K562 (cell line): ENCODE measurements at regions not wholly inside any gene's neighbourhood (a gene's known extent, or its start where the extent isn't known, plus 50 kb on each side); places are given as distances from the start of the nearest gene placed in this dataset.

ENCODE experiments used
- CREM ChIP-seq: IDR thresholded peaks from 2 replicates; pipeline ENCODE4 v1.6.1; 2014; ENCODE audit warnings: antibody characterized with exemption, low read depth
- DPF2 ChIP-seq: fragments of 450-650 bp; IDR thresholded peaks from 2 replicates; pipeline ENCODE4 v1.6.1; 2016
- EHMT2 ChIP-seq: fragments of 450-650 bp; IDR thresholded peaks from 2 replicates; pipeline ENCODE4 v1.6.1; 2018; ENCODE audit warnings: antibody characterized with exemption
- ELF2 ChIP-seq: fragments of 250-450 bp; sonication (Bioruptor Pico); IDR thresholded peaks from 2 replicates; pipeline ENCODE4 v1.5.0; 2021; ENCODE audit warnings: mild to moderate bottlenecking
- EP300 ChIP-seq: IDR thresholded peaks from 2 replicates; pipeline ENCODE4 v1.6.1; 2012; ENCODE audit warnings: low read length, improper control_type of control experiment
- FOS ChIP-seq: IDR thresholded peaks from 3 replicates; pipeline ENCODE4 v1.6.1; 2011; ENCODE audit not compliant: insufficient read length; ENCODE audit errors: extremely low read depth
- GATA2 ChIP-seq: sonication (generic); formaldehyde crosslinking; IDR thresholded peaks from 2 replicates; pipeline ENCODE4 v1.4.0; 2020; ENCODE audit warnings: mild to moderate bottlenecking, missing genetic modification reagents
- HDAC2 ChIP-seq: fragments of 450-650 bp; IDR thresholded peaks from 2 replicates; pipeline ENCODE4 v1.6.1; 2016; ENCODE audit warnings: mild to moderate bottlenecking
- HEY1 ChIP-seq: fragments of 250-450 bp; sonication (Bioruptor Pico); IDR thresholded peaks from 2 replicates; pipeline ENCODE4 v1.5.0; 2020; ENCODE audit warnings: mild to moderate bottlenecking, moderate library complexity, borderline replicate concordance
- KDM1A ChIP-seq, 2 experiments: fragments of 450-650 bp; IDR thresholded peaks; 2 replicates each; pipeline ENCODE4 v1.6.1; 2016; ENCODE audit warnings: mild to moderate bottlenecking in 2 of 2
- KLF1 ChIP-seq: fragments of 450-650 bp; IDR thresholded peaks from 2 replicates; pipeline ENCODE4 v1.6.1; 2016; ENCODE audit warnings: missing genetic modification characterization, missing compliant biosample characterization
- LCOR ChIP-seq: sonication (generic); formaldehyde crosslinking; IDR thresholded peaks from 2 replicates; pipeline ENCODE4 v1.8.0; 2022; ENCODE audit warnings: mild to moderate bottlenecking, missing genetic modification reagents
- LEF1 ChIP-seq: fragments of 450-650 bp; IDR thresholded peaks from 2 replicates; pipeline ENCODE4 v1.6.1; 2016; ENCODE audit warnings: mild to moderate bottlenecking
- MTA2 ChIP-seq: fragments of 450-650 bp; IDR thresholded peaks from 2 replicates; pipeline ENCODE4 v1.6.1; 2016; ENCODE audit warnings: low read depth
- NCOA1 ChIP-seq: fragments of 450-650 bp; IDR thresholded peaks from 2 replicates; pipeline ENCODE4 v1.6.1; 2016; ENCODE audit warnings: low read depth
- NR2F6 ChIP-seq: fragments of 450-650 bp; formaldehyde crosslinking; IDR thresholded peaks from 2 replicates; pipeline ENCODE4 v1.4.0; 2020; ENCODE audit warnings: mild to moderate bottlenecking
- SMARCC2 ChIP-seq: fragments of 450-650 bp; IDR thresholded peaks from 2 replicates; pipeline ENCODE4 v1.6.1; 2017; ENCODE audit warnings: antibody characterized with exemption, moderate library complexity, mild to moderate bottlenecking, low read depth
- STAG1 ChIP-seq: sonication (generic); formaldehyde crosslinking; IDR thresholded peaks from 2 replicates; pipeline ENCODE4 v1.5.0; 2020; ENCODE audit warnings: missing genetic modification reagents, borderline replicate concordance
- TEAD4 ChIP-seq, 2 experiments: sonication (generic) in 1 of 2; formaldehyde crosslinking in 1 of 2; IDR thresholded peaks; 2 replicates each; pipeline versions ENCODE4 v1.6.1 to v1.8.0; 2012 to 2022; ENCODE audit warnings: borderline replicate concordance in 1 of 2, inconsistent platforms in 1 of 2, low read length in 1 of 2, mild to moderate bottlenecking in 1 of 2, missing genetic modification reagents in 1 of 2
- U2AF2 ChIP-seq: fragments of 200-400 bp; formaldehyde crosslinking; optimal IDR thresholded peaks from 2 replicates; pipeline ENCODE3; 2017; ENCODE audit warnings: low read depth, mild to moderate bottlenecking, low read length
- ZKSCAN3 ChIP-seq: fragments of 250-450 bp; sonication (Bioruptor Pico); IDR thresholded peaks from 2 replicates; pipeline ENCODE4 v1.4.0; 2020
- TF ChIP-seq, protein P1 (sequence below), 2 experiments: fragments of 450-650 bp in 1 of 2; sonication (generic) in 1 of 2; formaldehyde crosslinking in 1 of 2; IDR thresholded peaks in 1 of 2; conservative IDR thresholded peaks in 1 of 2; 2 replicates each; pipeline versions ENCODE4 v1.6.1 to v1.8.1; 2016 to 2023; ENCODE audit warnings: mild to moderate bottlenecking in 2 of 2, moderate library complexity in 2 of 2, inconsistent platforms in 1 of 2, missing genetic modification reagents in 1 of 2
- TF ChIP-seq, protein P2 (sequence below): sonication (generic); IDR thresholded peaks from 2 replicates; pipeline ENCODE4 v1.6.1; 2016
- TF ChIP-seq, protein P3 (sequence below): sonication (generic); formaldehyde crosslinking; IDR thresholded peaks from 2 replicates; pipeline ENCODE4 v1.8.1; 2023; ENCODE audit warnings: mild to moderate bottlenecking, missing genetic modification reagents
- TF ChIP-seq, protein P4 (sequence below), 2 experiments: fragments of 150-350 bp in 1 of 2; IDR thresholded peaks; 2 replicates each; pipeline ENCODE4 v1.6.1; 2012 to 2016; ENCODE audit warnings: low read depth in 2 of 2, low read length in 2 of 2, mild to moderate bottlenecking in 1 of 2, moderate library complexity in 1 of 2

DNA sequence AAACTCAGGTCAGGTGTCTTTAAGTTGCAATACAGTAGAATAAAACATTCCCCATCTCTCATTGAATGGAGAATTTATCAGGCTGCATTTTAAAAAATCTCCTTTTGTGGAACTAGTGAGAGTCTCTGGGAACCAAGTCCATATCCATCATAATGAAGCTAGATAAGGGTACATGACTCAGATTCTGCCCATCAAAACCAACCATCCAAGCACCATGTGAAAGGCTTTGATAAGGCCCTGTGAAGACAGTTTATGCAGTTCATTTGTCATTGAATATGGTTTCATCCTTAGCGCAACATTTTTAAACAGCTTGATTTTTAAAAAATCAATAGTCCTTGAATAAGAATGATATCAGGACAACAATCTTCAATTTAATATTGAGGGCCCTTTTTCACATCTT, 56.3 kb upstream of the DIAPH3 start (continued):
- TF ChIP-seq LEF1 = peak; percentile 66; the same call in 1 of the 2 replicates
- TF ChIP-seq, protein P1, sequence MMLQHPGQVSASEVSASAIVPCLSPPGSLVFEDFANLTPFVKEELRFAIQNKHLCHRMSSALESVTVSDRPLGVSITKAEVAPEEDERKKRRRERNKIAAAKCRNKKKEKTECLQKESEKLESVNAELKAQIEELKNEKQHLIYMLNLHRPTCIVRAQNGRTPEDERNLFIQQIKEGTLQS (IDR thresholded peaks at IDR 0.05) = peak; percentile 71
- TF ChIP-seq, protein P1 (CRISPR knock-in tag; conservative IDR thresholded peaks at IDR 0.05) = no peak
- TF ChIP-seq NR2F6 (CRISPR knock-in tag) = no peak
- TF ChIP-seq HEY1 (CRISPR knock-in tag) = no peak
- no peak for TF ChIP-seq LCOR (CRISPR knock-in tag)
- TF ChIP-seq STAG1 (CRISPR knock-in tag) = no peak
- TF ChIP-seq KLF1 (tag) = no peak
- peak; percentile 24; the same call in 1 of the 2 replicates for TF ChIP-seq GATA2
- TF ChIP-seq U2AF2 = no peak
- peak; percentile 25; the same call in 1 of the 2 replicates for TF ChIP-seq CREM
- TF ChIP-seq, protein P2, sequence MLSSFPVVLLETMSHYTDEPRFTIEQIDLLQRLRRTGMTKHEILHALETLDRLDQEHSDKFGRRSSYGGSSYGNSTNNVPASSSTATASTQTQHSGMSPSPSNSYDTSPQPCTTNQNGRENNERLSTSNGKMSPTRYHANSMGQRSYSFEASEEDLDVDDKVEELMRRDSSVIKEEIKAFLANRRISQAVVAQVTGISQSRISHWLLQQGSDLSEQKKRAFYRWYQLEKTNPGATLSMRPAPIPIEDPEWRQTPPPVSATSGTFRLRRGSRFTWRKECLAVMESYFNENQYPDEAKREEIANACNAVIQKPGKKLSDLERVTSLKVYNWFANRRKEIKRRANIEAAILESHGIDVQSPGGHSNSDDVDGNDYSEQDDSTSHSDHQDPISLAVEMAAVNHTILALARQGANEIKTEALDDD = peak; percentile 43; the same call in 1 of the 2 replicates
- TF ChIP-seq, protein P3, sequence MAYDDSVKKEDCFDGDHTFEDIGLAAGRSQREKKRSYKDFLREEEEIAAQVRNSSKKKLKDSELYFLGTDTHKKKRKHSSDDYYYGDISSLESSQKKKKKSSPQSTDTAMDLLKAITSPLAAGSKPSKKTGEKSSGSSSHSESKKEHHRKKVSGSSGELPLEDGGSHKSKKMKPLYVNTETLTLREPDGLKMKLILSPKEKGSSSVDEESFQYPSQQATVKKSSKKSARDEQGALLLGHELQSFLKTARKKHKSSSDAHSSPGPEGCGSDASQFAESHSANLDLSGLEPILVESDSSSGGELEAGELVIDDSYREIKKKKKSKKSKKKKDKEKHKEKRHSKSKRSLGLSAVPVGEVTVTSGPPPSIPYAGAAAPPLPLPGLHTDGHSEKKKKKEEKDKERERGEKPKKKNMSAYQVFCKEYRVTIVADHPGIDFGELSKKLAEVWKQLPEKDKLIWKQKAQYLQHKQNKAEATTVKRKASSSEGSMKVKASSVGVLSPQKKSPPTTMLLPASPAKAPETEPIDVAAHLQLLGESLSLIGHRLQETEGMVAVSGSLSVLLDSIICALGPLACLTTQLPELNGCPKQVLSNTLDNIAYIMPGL = no peak
- TF ChIP-seq NCOA1 = no peak
- TF ChIP-seq, protein P4, sequence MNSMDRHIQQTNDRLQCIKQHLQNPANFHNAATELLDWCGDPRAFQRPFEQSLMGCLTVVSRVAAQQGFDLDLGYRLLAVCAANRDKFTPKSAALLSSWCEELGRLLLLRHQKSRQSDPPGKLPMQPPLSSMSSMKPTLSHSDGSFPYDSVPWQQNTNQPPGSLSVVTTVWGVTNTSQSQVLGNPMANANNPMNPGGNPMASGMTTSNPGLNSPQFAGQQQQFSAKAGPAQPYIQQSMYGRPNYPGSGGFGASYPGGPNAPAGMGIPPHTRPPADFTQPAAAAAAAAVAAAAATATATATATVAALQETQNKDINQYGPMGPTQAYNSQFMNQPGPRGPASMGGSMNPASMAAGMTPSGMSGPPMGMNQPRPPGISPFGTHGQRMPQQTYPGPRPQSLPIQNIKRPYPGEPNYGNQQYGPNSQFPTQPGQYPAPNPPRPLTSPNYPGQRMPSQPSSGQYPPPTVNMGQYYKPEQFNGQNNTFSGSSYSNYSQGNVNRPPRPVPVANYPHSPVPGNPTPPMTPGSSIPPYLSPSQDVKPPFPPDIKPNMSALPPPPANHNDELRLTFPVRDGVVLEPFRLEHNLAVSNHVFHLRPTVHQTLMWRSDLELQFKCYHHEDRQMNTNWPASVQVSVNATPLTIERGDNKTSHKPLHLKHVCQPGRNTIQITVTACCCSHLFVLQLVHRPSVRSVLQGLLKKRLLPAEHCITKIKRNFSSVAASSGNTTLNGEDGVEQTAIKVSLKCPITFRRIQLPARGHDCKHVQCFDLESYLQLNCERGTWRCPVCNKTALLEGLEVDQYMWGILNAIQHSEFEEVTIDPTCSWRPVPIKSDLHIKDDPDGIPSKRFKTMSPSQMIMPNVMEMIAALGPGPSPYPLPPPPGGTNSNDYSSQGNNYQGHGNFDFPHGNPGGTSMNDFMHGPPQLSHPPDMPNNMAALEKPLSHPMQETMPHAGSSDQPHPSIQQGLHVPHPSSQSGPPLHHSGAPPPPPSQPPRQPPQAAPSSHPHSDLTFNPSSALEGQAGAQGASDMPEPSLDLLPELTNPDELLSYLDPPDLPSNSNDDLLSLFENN (IDR thresholded peaks at IDR 0.05; ENCODE audit: low read depth in 2 of 2, low read length in 2 of 2) = peak in 1 of 2 experiments; percentile 60; a peak in 1 of 4 replicates
- TF ChIP-seq KDM1A (IDR thresholded peaks at IDR 0.05) = peak; percentile 65 to 70; a peak in 3 of 4 replicates
- peak; percentile 90 for TF ChIP-seq DPF2
- TF ChIP-seq HDAC2 = peak; percentile 77; the same call in 1 of the 2 replicates
- peak; percentile 84 for TF ChIP-seq EP300
- TF ChIP-seq MTA2 = peak; percentile 64
- TF ChIP-seq SMARCC2 = peak; percentile 87
- no peak for TF ChIP-seq ELF2 (CRISPR knock-in tag)
- peak; percentile 29 for TF ChIP-seq FOS
- TF ChIP-seq ZKSCAN3 (CRISPR knock-in tag) = no peak
- TF ChIP-seq TEAD4 (IDR thresholded peaks at IDR 0.05; ENCODE audit: low read length) = peak; percentile 88
- TF ChIP-seq TEAD4 (CRISPR knock-in tag; IDR thresholded peaks at IDR 0.05; ENCODE audit: borderline replicate concordance) = no peak
- TF ChIP-seq EHMT2 = no peak
